SK-N-MC (cell line): ENCODE measurements at regions not wholly inside any gene's neighbourhood (a gene's known extent, or its start where the extent isn't known, plus 50 kb on each side); places are given as distances from the start of the nearest gene placed in this dataset.

Experiments
- EZH2 ChIP-seq: fragments of 200-600 bp; sonication (generic); IDR thresholded peaks from one replicate; pipeline ENCODE4 v1.6.1; 2017; ENCODE audit warnings: antibody characterized with exemption
- POLR2AphosphoS5 ChIP-seq: IDR thresholded peaks from 2 replicates; pipeline ENCODE4 v1.6.1; 2012; ENCODE audit warnings: mild to moderate bottlenecking, low read depth, low read length, borderline replicate concordance

GRCh38 chr6:43900560-43900915, 130.5 kb downstream of the VEGFA start:
- TF ChIP-seq POLR2AphosphoS5 = no peak
- TF ChIP-seq EZH2 = no peak
